Gastrocnemius medialis (tissue), 4 donors: ENCODE measurements at regions not wholly inside any gene's neighbourhood (a gene's known extent, or its start where the extent isn't known, plus 50 kb on each side); places are given as distances from the start of the nearest gene placed in this dataset.

Source experiments
- POLR2A ChIP-seq, 2 donors: fragments of 450-650 bp; IDR thresholded peaks; one replicate each; pipeline ENCODE4 v1.6.1; 2017; ENCODE audit warnings: antibody characterized with exemption in 2 of 2, mild to moderate bottlenecking in 2 of 2, moderate library complexity in 2 of 2
- TF ChIP-seq, protein P1 (sequence below), 5 experiments: fragments of 450-650 bp in 3 of 5; fragments of 200-600 bp in 2 of 5; sonication (generic) in 2 of 5; IDR thresholded peaks in 4 of 5; conservative IDR thresholded peaks in 1 of 5; 1 replicate in 4 of 5; 2 replicates in 1 of 5; pipeline ENCODE4 v1.5.1; 2016 to 2019; ENCODE audit warnings: antibody characterized with exemption in 5 of 5, mild to moderate bottlenecking in 3 of 5, moderate library complexity in 3 of 5

DNA sequence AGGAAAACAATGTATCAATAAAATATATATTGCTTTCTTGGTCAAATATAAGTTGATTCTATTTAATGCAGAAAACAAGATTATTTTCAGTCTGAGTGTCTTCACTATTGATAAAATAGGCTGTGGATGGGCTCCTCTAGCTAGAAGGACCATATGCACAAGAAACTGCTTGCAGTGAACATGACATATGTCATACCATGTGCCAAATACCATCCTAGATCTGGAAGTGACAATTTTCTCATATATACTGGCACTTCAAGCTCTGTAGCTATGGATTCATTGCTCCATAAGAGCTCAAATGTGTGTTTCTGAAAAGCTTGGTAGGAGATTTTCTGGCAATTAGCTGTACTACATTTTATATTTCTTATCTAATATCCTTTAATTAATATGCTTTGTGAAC is 95.6 kb upstream of the CDH6 start:
- TF ChIP-seq, protein P1, sequence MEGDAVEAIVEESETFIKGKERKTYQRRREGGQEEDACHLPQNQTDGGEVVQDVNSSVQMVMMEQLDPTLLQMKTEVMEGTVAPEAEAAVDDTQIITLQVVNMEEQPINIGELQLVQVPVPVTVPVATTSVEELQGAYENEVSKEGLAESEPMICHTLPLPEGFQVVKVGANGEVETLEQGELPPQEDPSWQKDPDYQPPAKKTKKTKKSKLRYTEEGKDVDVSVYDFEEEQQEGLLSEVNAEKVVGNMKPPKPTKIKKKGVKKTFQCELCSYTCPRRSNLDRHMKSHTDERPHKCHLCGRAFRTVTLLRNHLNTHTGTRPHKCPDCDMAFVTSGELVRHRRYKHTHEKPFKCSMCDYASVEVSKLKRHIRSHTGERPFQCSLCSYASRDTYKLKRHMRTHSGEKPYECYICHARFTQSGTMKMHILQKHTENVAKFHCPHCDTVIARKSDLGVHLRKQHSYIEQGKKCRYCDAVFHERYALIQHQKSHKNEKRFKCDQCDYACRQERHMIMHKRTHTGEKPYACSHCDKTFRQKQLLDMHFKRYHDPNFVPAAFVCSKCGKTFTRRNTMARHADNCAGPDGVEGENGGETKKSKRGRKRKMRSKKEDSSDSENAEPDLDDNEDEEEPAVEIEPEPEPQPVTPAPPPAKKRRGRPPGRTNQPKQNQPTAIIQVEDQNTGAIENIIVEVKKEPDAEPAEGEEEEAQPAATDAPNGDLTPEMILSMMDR (IDR thresholded peaks at IDR 0.05 in 4 of 5, conservative IDR thresholded peaks at IDR 0.05 in 1 of 5): no peak
- no peak for TF ChIP-seq POLR2A (IDR thresholded peaks at IDR 0.05)
